ENCODE measurements at regions not wholly inside any gene's neighbourhood (a gene's known extent, or its start where the extent isn't known, plus 50 kb on each side); places are given as distances from the start of the nearest gene placed in this dataset.
A peak's percentile ranks its signal among the peaks of the same experiment; 100 is the strongest.

GRCh38 chr9:94030318-94031179, 53.7 kb upstream of the PTPDC1 start:
- TF ChIP-seq GABPA (IDR thresholded peaks at IDR 0.05; ENCODE audit: low read depth): no peak
- TF ChIP-seq CTCF (IDR thresholded peaks at IDR 0.05; ENCODE audit: insufficient read depth, low read length): no peak
- no peak for TF ChIP-seq SPI1 (IDR thresholded peaks at IDR 0.05; ENCODE audit: borderline replicate concordance, low read depth)
- peak; percentile 92 for TF ChIP-seq POLR2AphosphoS5 (IDR thresholded peaks at IDR 0.05; ENCODE audit: low read depth)
- peak; percentile 64 for TF ChIP-seq REST (IDR thresholded peaks at IDR 0.05; ENCODE audit: insufficient replicate concordance, low read depth)
